H9 (cell line): ENCODE measurements at regions not wholly inside any gene's neighbourhood (a gene's known extent, or its start where the extent isn't known, plus 50 kb on each side); places are given as distances from the start of the nearest gene placed in this dataset.

Experiments used
- DNase-seq: peaks from one replicate; pipeline ENCODE4 v3.0.0-alpha.2; 2017
- H2AFZ ChIP-seq: one replicate; pipeline ENCODE4 v1.6.1; 2013; ENCODE audit warnings: mild to moderate bottlenecking, low read length, control low read depth, moderate library complexity
- H2AK5ac ChIP-seq: 2 replicates; pipeline ENCODE4 v1.6.1; 2013; ENCODE audit warnings: low read length, control low read depth, mixed read lengths; ENCODE audit not compliant: insufficient read length
- H2BK120ac ChIP-seq: one replicate; pipeline ENCODE4 v1.6.1; 2013; ENCODE audit warnings: low read depth, mild to moderate bottlenecking, low read length, control low read depth, inconsistent platforms; ENCODE audit not compliant: poor library complexity, severe bottlenecking
- H2BK12ac ChIP-seq: 2 replicates; pipeline ENCODE4 v1.6.1; 2013; ENCODE audit warnings: low read length, control low read depth, mixed read lengths, low read depth; ENCODE audit not compliant: insufficient read length
- H2BK15ac ChIP-seq: 2 replicates; pipeline ENCODE4 v1.6.1; 2013; ENCODE audit warnings: low read depth, low read length, control low read depth
- H2BK20ac ChIP-seq: one replicate; pipeline ENCODE4 v1.6.1; 2013; ENCODE audit warnings: low read depth, mild to moderate bottlenecking, low read length, control low read depth, inconsistent platforms; ENCODE audit not compliant: poor library complexity, severe bottlenecking
- H2BK5ac ChIP-seq: 2 replicates; pipeline ENCODE4 v1.6.1; 2013; ENCODE audit warnings: low read length, control low read depth, mixed read lengths; ENCODE audit not compliant: insufficient read length
- H3K14ac ChIP-seq: 2 replicates; pipeline ENCODE4 v1.6.1; 2013; ENCODE audit warnings: low read length, control low read depth; ENCODE audit not compliant: insufficient read depth
- H3K18ac ChIP-seq: 2 replicates; pipeline ENCODE4 v1.6.1; 2013; ENCODE audit warnings: low read depth, mild to moderate bottlenecking, mixed read lengths, low read length, control low read depth; ENCODE audit not compliant: insufficient read length
- H3K23ac ChIP-seq: 2 replicates; pipeline ENCODE4 v1.6.1; 2013; ENCODE audit warnings: low read length, control low read depth, mixed read lengths, low read depth; ENCODE audit not compliant: insufficient read length
- H3K23me2 ChIP-seq: 2 replicates; pipeline ENCODE4 v1.6.1; 2013; ENCODE audit warnings: low read depth, mild to moderate bottlenecking, mixed read lengths, low read length, control low read depth; ENCODE audit not compliant: insufficient read length, poor library complexity, severe bottlenecking
- H3K27ac ChIP-seq: 2 replicates; pipeline ENCODE4 v1.5.1; 2013; ENCODE audit warnings: low read length, control low read depth, mixed read lengths, low read depth; ENCODE audit not compliant: insufficient read length
- H3K27me3 ChIP-seq: 2 replicates; pipeline ENCODE4 v1.6.1; 2013; ENCODE audit warnings: low read length, control low read depth, inconsistent platforms; ENCODE audit not compliant: insufficient read depth
- H3K4ac ChIP-seq: 2 replicates; pipeline ENCODE4 v1.6.1; 2013; ENCODE audit warnings: low read depth, mild to moderate bottlenecking, control low read depth, inconsistent platforms, low read length, moderate library complexity
- H3K4me1 ChIP-seq: 2 replicates; pipeline ENCODE4 v1.6.1; 2013; ENCODE audit warnings: low read length, control low read depth, inconsistent platforms; ENCODE audit not compliant: insufficient read depth
- H3K4me2 ChIP-seq: 2 replicates; pipeline ENCODE4 v1.6.1; 2013; ENCODE audit warnings: low read length, control low read depth, mixed read lengths; ENCODE audit not compliant: insufficient read length, insufficient read depth
- H3K56ac ChIP-seq: 2 replicates; pipeline ENCODE4 v1.6.1; 2013; ENCODE audit warnings: low read depth, mild to moderate bottlenecking, mixed read lengths, low read length, control low read depth; ENCODE audit not compliant: insufficient read length
- H3K79me1 ChIP-seq: 2 replicates; pipeline ENCODE4 v1.6.1; 2013; ENCODE audit warnings: low read depth, mild to moderate bottlenecking, moderate library complexity, low read length, control low read depth, inconsistent platforms; ENCODE audit not compliant: insufficient read depth, poor library complexity, severe bottlenecking
- H3K79me2 ChIP-seq: 2 replicates; pipeline ENCODE4 v1.6.1; 2013; ENCODE audit warnings: low read length, control low read depth, inconsistent platforms; ENCODE audit not compliant: insufficient read depth
- H3K9ac ChIP-seq: 2 replicates; pipeline ENCODE4 v1.6.1; 2013; ENCODE audit warnings: low read length, control low read depth, mixed read lengths; ENCODE audit not compliant: insufficient read length; ENCODE audit errors: extremely low read depth
- H3K9me3 ChIP-seq: one replicate; pipeline ENCODE4 v1.6.1; 2013; ENCODE audit warnings: low read depth, low read length, inconsistent platforms; ENCODE audit not compliant: control insufficient read depth
- H3T11ph ChIP-seq: one replicate; pipeline ENCODE4 v1.6.1; 2013; ENCODE audit warnings: mild to moderate bottlenecking, low read length, control low read depth, inconsistent platforms
- H4K20me1 ChIP-seq: one replicate; pipeline ENCODE4 v1.6.1; 2013; ENCODE audit not compliant: control insufficient read depth, insufficient read length, insufficient read depth
- H4K5ac ChIP-seq: 2 replicates; pipeline ENCODE4 v1.6.1; 2013; ENCODE audit warnings: low read depth, mild to moderate bottlenecking, mixed read lengths, low read length, control low read depth; ENCODE audit not compliant: insufficient read length
- H4K8ac ChIP-seq: replicated peaks from 2 replicates; pipeline ENCODE4 v1.6.1; 2013; ENCODE audit warnings: low read length, control low read depth, mixed read lengths, low read depth; ENCODE audit not compliant: insufficient read length
- H4K91ac ChIP-seq: 2 replicates; pipeline ENCODE4 v1.6.1; 2013; ENCODE audit warnings: low read depth, mild to moderate bottlenecking, moderate library complexity, mixed read lengths, low read length, control low read depth; ENCODE audit not compliant: insufficient read length
- H3K27ac Mint-ChIP-seq, 3 experiments: 2 replicates in 2 of 3; 3 replicates in 1 of 3; pipeline ENCODE4 v1.8.0; 2020 to 2021; ENCODE audit warnings: mixed read lengths in 3 of 3, mild to moderate bottlenecking in 1 of 3, moderate library complexity in 1 of 3
- H3K27me3 Mint-ChIP-seq: 2 replicates; pipeline ENCODE4 v1.8.0; 2021; ENCODE audit warnings: low read depth, mild to moderate bottlenecking, moderate library complexity, mixed read lengths
- H3K36me3 Mint-ChIP-seq, 3 experiments: 2 replicates in 2 of 3; 3 replicates in 1 of 3; pipeline ENCODE4 v1.8.0; 2020 to 2021; ENCODE audit warnings: low read depth in 3 of 3, mixed read lengths in 3 of 3; ENCODE audit not compliant: insufficient read depth in 1 of 3
- H3K4me1 Mint-ChIP-seq, 2 experiments: 2 replicates each; pipeline ENCODE4 v1.8.0; 2020; ENCODE audit warnings: mixed read lengths in 2 of 2
- H3K4me3 Mint-ChIP-seq, 2 experiments: 2 replicates in 1 of 2; 3 replicates in 1 of 2; pipeline ENCODE4 v1.8.0; 2020 to 2021; ENCODE audit warnings: mild to moderate bottlenecking in 2 of 2, mixed read lengths in 2 of 2, moderate library complexity in 1 of 2
- H3K9me3 Mint-ChIP-seq, 2 experiments: 2 replicates in 1 of 2; 3 replicates in 1 of 2; pipeline ENCODE4 v1.8.0; 2020; ENCODE audit warnings: mild to moderate bottlenecking in 2 of 2, mixed read lengths in 2 of 2, moderate library complexity in 1 of 2
- CTCF ChIP-seq: fragments of 200-600 bp; sonication (generic); conservative IDR thresholded peaks from 3 replicates; pipeline ENCODE4 v1.8.0; 2021; ENCODE audit warnings: antibody characterized with exemption, mild to moderate bottlenecking

- Mint-ChIP-seq H3K27ac (no peak overlapping the region), H3K4me1 (no peaks in the 10 kb centered on the region), H3K9me3 (peaks cover 6 to 23% of the 10 kb centered on the region in 2 experiments), H3K27me3 (no peaks in the 10 kb centered on the region), H3K36me3 (peaks cover 3 to 7% (median 7%) of the 10 kb centered on the region in 3 experiments; a peak in 5 of 7 replicates), H3K4me3 (no peak overlapping the region)
- no peak overlapping the region for H3K9ac ChIP-seq
- no peak overlapping the region for H3K23ac ChIP-seq
- no peaks in the 10 kb centered on the region for H3K9me3 ChIP-seq
- no peak overlapping the region for H2BK12ac ChIP-seq
- H3K18ac ChIP-seq: no peak overlapping the region
- no peak overlapping the region for H3K14ac ChIP-seq
- H2AFZ ChIP-seq: no peak overlapping the region
- H2BK20ac ChIP-seq: no peak overlapping the region
- H4K5ac ChIP-seq: no peak overlapping the region
- no peak overlapping the region for H2BK5ac ChIP-seq
- no peak overlapping the region for H3K4ac ChIP-seq
- no peaks in the 10 kb centered on the region for H3K79me2 ChIP-seq
- H3T11ph ChIP-seq: no peak overlapping the region
- no peak overlapping the region for H4K8ac ChIP-seq
- no peaks in the 10 kb centered on the region for H3K27me3 ChIP-seq
- DNase-seq: no peak
- no peaks in the 10 kb centered on the region for H4K20me1 ChIP-seq
- H3K27ac ChIP-seq: no peak overlapping the region
- no peak overlapping the region for H3K56ac ChIP-seq
- H2BK120ac ChIP-seq: no peak overlapping the region
- H3K79me1 ChIP-seq: no peaks in the 10 kb centered on the region
- H3K4me2 ChIP-seq: no peak overlapping the region
- H2AK5ac ChIP-seq: no peak overlapping the region
- H3K4me1 ChIP-seq: no peaks in the 10 kb centered on the region
- no peaks in the 10 kb centered on the region for H3K23me2 ChIP-seq
- H2BK15ac ChIP-seq: no peak overlapping the region
- no peak overlapping the region for H4K91ac ChIP-seq
- no peak for TF ChIP-seq CTCF
Observed at GRCh38 chr2:181203412-181203811, 223.0 kb downstream of the UBE2E3 start.
